Motor neuron (in vitro differentiated cells): ENCODE measurements at regions not wholly inside any gene's neighbourhood (a gene's known extent, or its start where the extent isn't known, plus 50 kb on each side); places are given as distances from the start of the nearest gene placed in this dataset.
A peak's percentile ranks its signal among the peaks of the same experiment; 100 is the strongest.
"Not testable (repeated sequence)": the region's sequence is repeated elsewhere in the genome, so short reads cannot be mapped to it uniquely, and the experiment has no call there.

Experiments used
- ATAC-seq, 8 experiments: fragments of 200-7000 bp; cut with Tn5 transposase; replicated peaks in 6 of 8; 2 replicates each; pipeline ENCODE4 v1.8.0; 2021; ENCODE audit warnings: mild to moderate bottlenecking in 8 of 8, moderate library complexity in 8 of 8
- H3K27ac ChIP-seq, 2 donors: fragments of 250-450 bp; sonication (Bioruptor Pico); 2 replicates each; pipeline ENCODE4 v1.9.0; 2021; ENCODE audit warnings: antibody characterized with exemption in 2 of 2, mild to moderate bottlenecking in 2 of 2, moderate library complexity in 1 of 2
- H3K4me1 ChIP-seq, 2 donors: fragments of 250-450 bp; sonication (Bioruptor Pico); replicated peaks in 1 of 2; 2 replicates each; pipeline ENCODE4 v1.6.1; 2021; ENCODE audit warnings: antibody characterized with exemption in 2 of 2, mild to moderate bottlenecking in 2 of 2, moderate library complexity in 1 of 2
- H3K4me3 ChIP-seq, 5 donors: fragments of 250-450 bp; sonication (Bioruptor Pico); 2 replicates each; pipeline ENCODE4 v1.9.0; 2021; ENCODE audit warnings: antibody characterized with exemption in 5 of 5, mild to moderate bottlenecking in 5 of 5, moderate library complexity in 4 of 5
- WGBS, 10 experiments: fragments of 450-650 bp; shearing (Covaris generic); methylation state at CpG; one replicate each; pipeline ENCODE4 v1.0.0; 2022; 5-methylcytosine and 5-hydroxymethylcytosine counted together
- in situ Hi-C, 9 experiments: fragments of 400-800 bp; cut with MboI; loops; one replicate each; pipeline ENCODE4 v1.15.0; 2021; ENCODE audit warnings: low sequenced_read_pairs in 9 of 9, low pct_unique_long_range_greater_than_20kb in 2 of 9; ENCODE audit not compliant: unreplicated experiment in 9 of 9

DNA sequence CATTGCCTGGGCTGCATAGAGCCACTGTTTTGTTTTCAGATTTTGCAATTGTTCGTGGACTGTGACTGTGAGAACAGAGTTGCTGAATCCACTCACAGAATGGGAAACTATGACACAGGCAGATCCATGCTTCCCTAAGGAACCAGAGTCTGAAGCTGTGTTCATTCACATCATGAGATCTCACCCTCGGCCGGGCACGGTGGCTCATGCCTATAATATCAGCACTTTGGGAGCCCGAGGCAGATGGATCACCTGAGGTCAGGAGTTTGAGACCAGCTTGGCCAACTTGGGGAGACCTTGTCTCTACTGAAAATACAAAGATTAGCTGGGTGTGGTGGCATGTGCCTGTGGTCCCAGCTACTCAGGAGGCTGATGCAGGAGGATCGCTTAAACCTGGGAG lies 139.2 kb upstream of the SALL4 start:
- in situ Hi-C loops = no loop called here
- no peak for ATAC-seq
- H3K27ac ChIP-seq = no peak overlapping the region
- H3K4me1 ChIP-seq = no peaks in the 10 kb centered on the region
- WGBS, 10 experiments = 67 to 100% (median 83%) methylated on average over 1 to 5 of the region's 6 CpGs; no CpG with 5 or more reads in 3 of the 10 experiments
- no peak overlapping the region for H3K4me3 ChIP-seq

DNA sequence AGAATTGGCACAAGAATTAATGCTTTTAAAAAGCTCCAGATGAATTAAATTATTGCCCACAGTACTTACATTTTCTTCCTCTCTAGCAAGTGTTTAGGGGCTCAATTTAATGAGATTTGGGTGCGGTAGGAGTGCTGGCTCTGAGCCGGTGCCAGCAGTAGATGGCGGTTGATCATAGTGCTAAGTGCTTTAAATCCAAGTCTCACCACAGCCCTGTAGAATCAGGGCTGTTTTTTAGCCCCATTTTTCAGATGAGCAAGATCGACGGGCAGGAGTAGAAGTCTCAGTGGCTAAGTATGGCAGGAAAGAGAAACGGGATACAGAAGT lies 136.9 kb upstream of the SALL4 start:
- Histone ChIP-seq H3K27ac (no peak overlapping the region), H3K4me1 (peaks cover 3 to 9% of the 10 kb centered on the region in 2 donors), H3K4me3 (no peak overlapping the region)
- 5 to 100% (median 94%) methylated on average over 1 to 6 of the region's 6 CpGs; no CpG with 5 or more reads in 1 of the 10 experiments for WGBS, 10 experiments
- in situ Hi-C loops = no loop called here
- ATAC-seq = peak in 1 of 8 experiments; percentile 64

DNA sequence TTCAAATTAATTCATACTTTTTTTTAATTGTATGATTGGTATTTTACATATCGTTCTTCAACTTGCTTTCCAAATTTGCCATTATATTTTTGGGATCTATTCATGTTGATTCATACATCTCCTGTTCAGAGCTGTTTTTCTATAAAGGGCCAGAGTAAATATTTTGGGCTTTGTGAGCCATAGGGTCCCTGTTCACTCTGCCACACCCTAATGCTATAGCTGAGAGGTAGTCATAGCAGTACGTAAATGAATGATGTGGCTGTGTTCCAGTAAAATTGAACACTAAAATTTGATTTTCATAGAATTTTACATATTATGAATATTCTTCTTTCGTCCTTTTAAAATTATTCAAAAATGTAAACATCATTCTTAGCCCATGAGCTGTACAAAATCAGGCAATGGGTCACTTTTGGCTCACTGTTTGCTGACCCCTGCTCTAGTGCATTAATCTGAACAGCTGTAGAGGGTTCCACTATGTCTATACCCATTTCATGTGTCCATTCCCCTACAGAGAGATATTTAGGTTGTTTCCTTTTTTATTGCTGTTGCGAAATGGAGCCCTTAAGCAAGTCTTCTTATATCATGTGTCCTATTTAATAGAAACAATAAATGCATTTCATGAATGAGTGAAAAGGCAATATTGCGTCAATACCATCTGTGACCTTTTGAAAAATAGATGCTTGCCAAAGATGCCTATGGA lies 136.4 kb upstream of the SALL4 start:
- Histone ChIP-seq H3K4me1 (peaks cover 5 to 14% of the 10 kb centered on the region in 2 donors), H3K4me3 (no peak overlapping the region), H3K27ac (no peak overlapping the region)
- in situ Hi-C loops = no loop called here
- peak in 3 of 8 experiments; percentile 66 to 97 (median 72) for ATAC-seq
- WGBS, 10 experiments = 0 to 100% (median 81%) methylated on average over 1 to 5 of the region's 5 CpGs; no CpG with 5 or more reads in 1 of the 10 experiments

DNA sequence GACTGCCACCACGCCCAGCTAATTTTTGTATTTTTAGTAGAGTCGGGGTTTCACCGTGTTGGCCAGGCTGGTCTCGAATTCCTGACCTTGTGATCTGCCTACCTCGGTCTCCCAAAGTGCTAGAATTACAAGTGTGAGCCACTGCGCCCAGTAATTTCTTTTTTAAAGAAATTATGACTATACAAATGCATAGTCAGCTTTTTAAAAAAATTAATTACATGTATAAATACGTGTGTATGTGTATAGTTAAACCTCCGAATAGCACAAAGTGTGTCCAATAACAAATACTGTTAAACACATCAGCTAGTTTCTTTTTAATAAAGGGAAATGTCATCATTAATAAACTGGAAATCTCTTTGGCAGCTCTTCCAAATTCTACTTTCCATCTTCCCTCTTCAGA lies 135.5 kb upstream of the SALL4 start:
- WGBS, 10 experiments = 91 to 100% (median 98%) methylated on average over 1 to 7 of the region's 8 CpGs; no CpG with 5 or more reads in 1 of the 10 experiments
- Histone ChIP-seq H3K4me3 (no peak overlapping the region), H3K4me1 (peaks cover 7 to 22% of the 10 kb centered on the region in 2 donors), H3K27ac (no peak overlapping the region)
- in situ Hi-C loops = no loop called here
- ATAC-seq = no peak

DNA sequence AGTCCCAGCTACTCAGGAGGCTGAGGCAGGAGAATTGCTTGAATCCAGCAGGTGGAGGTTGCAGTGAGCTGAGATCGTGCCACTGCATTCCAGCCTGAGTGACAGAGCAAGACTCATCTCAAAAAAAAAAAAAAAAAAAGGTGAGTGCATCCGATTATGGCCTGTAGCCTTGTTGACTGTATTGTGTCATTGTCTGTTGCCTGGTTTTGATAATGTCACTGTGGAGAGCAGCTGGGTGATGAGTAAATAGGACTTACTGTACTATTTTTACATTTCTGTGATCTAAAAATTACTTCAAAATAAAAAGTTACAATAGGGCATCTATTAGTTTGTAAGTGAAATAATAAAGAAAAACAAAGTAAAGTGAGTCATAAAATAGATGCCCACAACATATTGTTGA lies 134.1 kb upstream of the SALL4 start:
- in situ Hi-C loops = no loop called here
- H3K4me1 ChIP-seq = peaks cover 12 to 25% of the 10 kb centered on the region in 2 donors
- WGBS, 10 experiments = 17 to 100% (median 88%) methylated on average over 1 to 2 of the region's 2 CpGs; no CpG with 5 or more reads in 3 of the 10 experiments
- no peak for ATAC-seq
- no peak overlapping the region for H3K27ac ChIP-seq
- no peak overlapping the region for H3K4me3 ChIP-seq

DNA sequence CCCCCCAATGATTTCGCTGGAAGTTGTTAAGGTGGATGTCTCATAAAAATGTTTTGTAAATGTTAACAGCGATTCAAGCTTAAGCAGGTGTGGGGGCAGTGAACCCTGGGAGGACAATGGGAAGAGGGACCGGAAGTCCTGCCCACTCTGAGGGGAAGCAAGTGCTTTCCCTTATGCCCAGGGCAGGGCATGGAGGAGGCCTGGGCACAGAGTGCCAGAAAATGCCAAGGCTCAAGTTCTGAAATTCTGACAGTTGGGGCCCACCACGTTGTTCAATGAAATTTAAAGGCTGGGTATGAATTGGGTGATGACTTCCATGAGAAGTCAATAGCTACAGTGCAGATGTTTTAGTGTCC lies 132.7 kb upstream of the SALL4 start:
- Histone ChIP-seq H3K27ac (no peak overlapping the region), H3K4me3 (no peak overlapping the region), H3K4me1 (peaks cover 17 to 31% of the 10 kb centered on the region in 2 donors)
- WGBS, 10 experiments = 19 to 100% (median 75%) methylated on average over 1 to 4 of the region's 4 CpGs; no CpG with 5 or more reads in 1 of the 10 experiments
- ATAC-seq = no peak
- in situ Hi-C loops = no loop called here

DNA sequence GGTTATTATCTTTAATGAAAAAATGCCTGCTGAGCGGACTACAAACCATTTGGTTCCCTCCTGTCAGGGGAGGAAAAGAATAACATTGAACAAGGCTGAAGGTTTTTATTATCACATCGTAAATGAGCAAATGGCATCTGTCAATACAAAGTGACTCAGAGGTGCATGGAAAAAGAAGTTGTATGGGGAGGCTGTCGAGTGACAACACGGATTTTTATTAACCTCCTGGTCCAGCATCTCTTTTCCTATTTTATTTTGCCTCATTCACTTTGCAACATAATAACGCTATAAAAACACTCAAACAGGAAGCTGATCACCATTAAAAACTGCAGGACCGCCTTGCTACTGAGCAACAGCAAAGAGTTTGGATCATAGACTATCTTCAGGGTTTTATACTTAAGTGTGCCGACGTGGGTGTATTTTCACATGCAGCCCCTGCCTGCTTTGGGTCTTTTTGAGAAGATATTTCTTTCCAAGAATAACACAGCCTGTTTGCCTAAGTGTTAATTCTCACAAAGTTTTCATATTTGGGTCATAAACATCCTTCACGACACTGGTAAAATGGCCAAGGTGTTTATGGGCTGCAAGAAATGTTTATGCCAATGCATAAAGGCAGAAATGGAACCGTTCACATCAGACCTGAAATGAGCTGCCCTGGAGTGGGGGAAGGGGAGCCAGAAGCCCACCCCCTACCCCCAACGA lies 132.1 kb upstream of the SALL4 start:
- in situ Hi-C loops = no loop called here
- Histone ChIP-seq H3K27ac (no peak overlapping the region), H3K4me1 (peaks cover 17 to 31% of the 10 kb centered on the region in 2 donors), H3K4me3 (no peak overlapping the region)
- ATAC-seq = peak in 1 of 8 experiments; percentile 8
- 27 to 100% (median 54%) methylated on average over 1 to 10 of the region's 11 CpGs for WGBS, 10 experiments

DNA sequence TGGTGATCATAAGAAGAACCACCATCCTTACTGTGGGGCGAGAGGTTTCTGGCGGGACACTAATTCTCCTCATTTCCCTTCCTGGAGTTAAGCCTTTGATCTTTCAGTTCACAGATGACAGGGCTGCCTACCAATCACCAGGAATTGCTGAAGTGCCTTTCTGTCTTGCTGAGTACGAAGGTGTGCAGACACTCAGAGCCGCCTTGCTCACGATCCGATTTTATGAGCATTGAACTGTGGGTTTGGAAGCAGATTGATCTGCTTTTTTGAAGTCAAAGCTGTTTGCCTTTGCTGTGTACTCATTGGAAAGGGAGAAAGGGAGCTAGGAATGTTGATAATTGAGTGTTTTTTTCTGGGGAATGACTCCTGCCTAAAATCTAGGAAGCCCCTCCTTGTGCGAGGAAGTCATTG lies 129.1 kb upstream of the SALL4 start:
- peak in 3 of 8 experiments; percentile 11 to 39 (median 27) for ATAC-seq
- in situ Hi-C loops = no loop called here
- no peak overlapping the region for H3K27ac ChIP-seq
- WGBS, 10 experiments = 38 to 93% (median 69%) methylated on average over 2 to 7 of the region's 7 CpGs; no CpG with 5 or more reads in 2 of the 10 experiments
- peaks cover 17 to 31% of the 10 kb centered on the region in 2 donors for H3K4me1 ChIP-seq
- no peak overlapping the region for H3K4me3 ChIP-seq

DNA sequence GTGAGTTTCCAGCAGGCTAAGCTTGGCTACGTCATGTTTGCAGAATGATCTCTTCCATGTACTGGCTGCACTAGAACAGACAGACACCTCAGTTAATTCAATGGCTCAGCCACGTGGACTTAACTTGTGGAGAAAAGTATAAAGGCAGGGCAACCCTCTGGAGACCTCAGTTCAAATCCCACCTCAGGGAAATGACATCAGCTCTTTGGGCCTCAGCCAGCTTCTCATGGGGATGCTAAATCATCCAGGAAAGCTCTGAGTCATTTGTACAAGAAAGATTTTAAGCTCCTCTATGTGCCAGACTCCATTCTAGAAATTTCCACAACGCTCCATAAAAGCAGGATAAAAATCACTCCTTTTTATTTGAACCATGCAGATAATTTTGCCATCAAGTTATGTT lies 128.5 kb upstream of the SALL4 start:
- Histone ChIP-seq H3K4me1 (peaks cover 17 to 31% of the 10 kb centered on the region in 2 donors), H3K4me3 (no peak overlapping the region), H3K27ac (no peak overlapping the region)
- in situ Hi-C loops = no loop called here
- peak; percentile 27 to 95 (median 70) for ATAC-seq
- WGBS, 10 experiments = 50 to 95% (median 81%) methylated on average over 1 to 3 of the region's 3 CpGs; no CpG with 5 or more reads in 4 of the 10 experiments

DNA sequence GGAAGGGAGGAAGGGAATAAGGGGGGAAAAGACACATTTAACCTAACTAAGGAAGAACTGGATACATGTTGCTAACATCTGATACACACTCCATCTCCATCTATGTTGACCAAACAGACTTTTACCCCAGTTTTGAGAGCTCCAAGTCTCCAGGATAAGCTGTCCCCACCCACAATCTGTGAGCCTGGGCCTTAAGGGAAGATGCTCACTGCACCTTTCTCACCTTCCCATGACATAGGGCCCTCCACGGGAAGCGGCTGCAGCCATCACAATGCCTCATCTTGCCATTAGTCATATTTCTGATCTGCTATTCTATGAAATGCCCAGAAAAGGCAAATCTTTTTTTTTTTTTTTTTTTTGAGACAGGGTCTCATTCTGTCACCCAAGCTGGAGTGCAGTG lies 126.6 kb upstream of the SALL4 start:
- no peak overlapping the region for H3K27ac ChIP-seq
- in situ Hi-C loops = no loop called here
- peak in 2 of 8 experiments; percentile 48 to 63 for ATAC-seq
- H3K4me3 ChIP-seq = no peak overlapping the region
- WGBS, 10 experiments = 83 to 100% (median 100%) methylated on average over 1 to 2 of the region's 2 CpGs; no CpG with 5 or more reads in 7 of the 10 experiments
- H3K4me1 ChIP-seq = peaks cover 12 to 19% of the 10 kb centered on the region in 2 donors

DNA sequence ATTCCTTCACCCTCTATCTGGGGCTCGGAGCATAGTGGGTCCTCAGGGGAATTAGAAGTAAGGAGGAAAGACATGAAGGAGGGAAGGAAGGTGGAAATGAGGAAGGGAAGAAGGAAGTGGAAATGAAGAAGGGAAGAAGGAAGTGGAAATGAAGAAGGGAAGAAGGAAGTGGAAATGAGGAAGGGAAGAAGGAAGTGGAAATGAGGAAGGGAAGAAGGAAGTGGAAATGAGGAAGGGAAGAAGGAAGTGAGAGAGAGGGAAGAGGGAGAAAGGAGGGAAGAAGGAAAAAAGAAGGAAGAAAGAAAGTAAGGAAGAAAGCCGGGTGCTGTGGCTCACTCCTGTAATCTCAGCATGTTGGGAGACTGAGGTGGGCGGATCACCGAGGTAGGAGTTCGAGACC lies 125.6 kb upstream of the SALL4 start:
- H3K4me1 ChIP-seq, ATAC-seq, H3K27ac ChIP-seq, in situ Hi-C loops, H3K4me3 ChIP-seq: not testable (repeated sequence)
- 71 to 100% (median 94%) methylated on average over 1 to 5 of the region's 5 CpGs for WGBS, 10 experiments

DNA sequence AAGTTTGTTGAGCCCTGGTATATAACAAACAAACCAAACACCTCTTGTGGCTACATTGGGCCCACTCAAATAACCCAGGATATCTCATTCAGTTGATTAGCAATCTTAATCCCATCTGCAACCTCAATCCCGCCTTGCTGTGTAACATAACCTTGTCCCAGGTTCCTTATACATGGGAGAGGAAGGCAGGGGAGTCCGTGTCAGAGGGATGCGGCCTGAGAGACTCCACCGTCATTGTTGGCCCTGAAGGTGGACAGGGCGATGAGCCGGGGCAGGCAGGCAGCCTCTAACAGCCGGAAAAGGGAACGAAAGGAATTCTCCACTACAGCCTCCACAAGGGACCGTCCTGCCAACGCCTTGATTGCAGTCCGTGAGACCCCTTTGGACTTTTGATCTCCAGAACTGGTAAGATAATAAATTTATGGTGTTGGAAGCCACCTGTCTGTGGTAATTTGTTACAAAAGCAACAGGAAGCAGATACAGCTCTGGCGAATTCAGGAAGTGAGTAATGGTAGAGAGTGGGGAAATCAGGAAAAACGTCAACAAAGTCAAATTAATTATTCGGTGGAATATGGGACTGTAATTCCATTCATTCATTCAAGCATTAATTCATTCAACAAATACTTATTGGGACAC lies 124.5 kb upstream of the SALL4 start:
- peaks cover 9 to 10% of the 10 kb centered on the region in 2 donors for H3K4me1 ChIP-seq
- ATAC-seq = no peak
- no peak overlapping the region for H3K4me3 ChIP-seq
- 61 to 100% (median 85%) methylated on average over 1 to 14 of the region's 14 CpGs; no CpG with 5 or more reads in 1 of the 10 experiments for WGBS, 10 experiments
- in situ Hi-C loops = no loop called here
- H3K27ac ChIP-seq = no peak overlapping the region

DNA sequence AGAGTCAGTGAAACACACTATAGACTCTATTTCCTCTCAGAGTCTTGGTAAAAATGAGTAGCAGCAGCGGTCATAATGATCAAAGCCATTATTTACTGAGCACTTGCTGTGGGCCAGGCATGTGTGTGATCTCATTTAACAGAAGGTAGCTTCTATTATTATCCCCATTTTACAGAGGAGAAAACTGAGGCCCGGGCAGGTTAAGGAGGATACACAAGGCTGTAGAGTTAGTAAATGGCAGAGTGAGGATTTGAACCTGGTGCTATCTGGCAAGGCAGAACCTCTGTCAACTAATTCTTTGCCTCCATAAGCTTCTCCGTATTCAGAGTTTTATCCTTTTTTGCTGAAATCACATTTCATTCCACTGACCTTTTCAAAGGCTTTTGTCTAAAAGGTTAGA lies 122.2 kb upstream of the SALL4 start:
- no peak overlapping the region for H3K4me3 ChIP-seq
- in situ Hi-C loops = no loop called here
- H3K27ac ChIP-seq = no peak overlapping the region
- no peak for ATAC-seq
- 38 to 100% (median 86%) methylated on average over 1 to 3 of the region's 3 CpGs; no CpG with 5 or more reads in 3 of the 10 experiments for WGBS, 10 experiments
- H3K4me1 ChIP-seq = no peaks in the 10 kb centered on the region
